GM18907 (cell line): ENCODE measurements at regions not wholly inside any gene's neighbourhood (a gene's known extent, or its start where the extent isn't known, plus 50 kb on each side); places are given as distances from the start of the nearest gene placed in this dataset.
"Not testable (repeated sequence)": the region's sequence is repeated elsewhere in the genome, so short reads cannot be mapped to it uniquely, and the experiment has no call there.

ENCODE experiments used
- ATAC-seq: cut with Tn5 transposase; IDR thresholded peaks from one replicate; pipeline ENCODE4 v1.9.1; 2021; ENCODE audit warnings: mild to moderate bottlenecking, moderate library complexity; ENCODE audit not compliant: unreplicated experiment

DNA sequence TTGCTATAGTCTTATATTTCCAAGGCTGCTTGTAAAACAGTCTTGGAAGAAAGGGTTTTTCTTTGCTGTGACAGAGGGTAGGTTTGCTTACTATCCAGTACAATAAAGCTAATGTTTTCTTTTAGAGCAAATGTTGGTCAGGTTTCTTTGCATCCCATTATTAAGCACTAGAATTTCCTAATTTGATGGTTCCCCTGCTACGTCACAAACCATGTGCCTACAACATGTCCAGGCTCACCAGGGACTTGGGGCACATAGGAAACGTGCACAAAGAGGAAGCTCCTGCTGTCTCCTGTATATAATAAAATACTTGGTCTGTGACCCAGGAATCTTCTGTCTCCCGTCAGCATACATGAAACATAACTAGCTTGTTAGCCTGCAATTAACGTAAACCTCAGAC, 486.3 kb upstream of the LRFN5 start:
- ATAC-seq: no peak

DNA sequence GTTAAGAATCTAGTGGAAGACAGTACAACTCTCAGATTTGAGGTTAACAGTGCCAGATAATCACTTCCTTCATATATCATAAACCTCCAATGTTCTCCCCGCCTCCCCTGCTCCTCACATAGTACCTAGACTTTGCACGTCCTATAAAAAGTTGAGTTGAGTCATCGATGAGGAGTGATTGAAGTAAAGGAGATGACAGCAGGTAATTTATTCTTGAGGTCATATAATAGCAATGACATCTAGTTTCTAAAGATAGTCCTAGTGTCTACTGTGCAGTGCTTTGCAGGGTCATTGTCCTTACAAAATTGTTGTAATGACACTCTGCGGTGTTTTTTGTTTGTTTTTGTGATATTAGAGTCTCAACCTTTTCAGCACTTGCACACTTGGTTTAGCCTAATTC, 510.5 kb upstream of the LRFN5 start:
- ATAC-seq: no peak

DNA sequence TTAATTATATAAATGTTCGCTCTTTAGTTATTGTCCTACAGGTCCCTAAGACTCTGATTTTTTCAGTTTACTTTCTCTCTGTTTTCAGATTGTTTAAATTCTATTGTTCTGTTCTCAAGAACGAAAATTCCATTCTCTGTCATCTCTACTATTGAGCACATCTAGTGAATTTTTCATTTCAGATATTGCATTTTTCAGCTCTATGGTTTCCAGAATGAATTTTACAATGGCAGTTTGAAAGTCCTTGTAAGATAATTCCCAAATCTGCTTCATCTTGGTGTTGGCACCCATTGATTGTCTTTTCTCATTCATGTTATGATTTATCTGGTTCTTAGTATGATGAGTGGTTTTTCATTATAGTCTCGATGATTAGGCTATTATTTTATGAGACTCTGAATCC, 519.6 kb upstream of the LRFN5 start:
- ATAC-seq: no peak

DNA sequence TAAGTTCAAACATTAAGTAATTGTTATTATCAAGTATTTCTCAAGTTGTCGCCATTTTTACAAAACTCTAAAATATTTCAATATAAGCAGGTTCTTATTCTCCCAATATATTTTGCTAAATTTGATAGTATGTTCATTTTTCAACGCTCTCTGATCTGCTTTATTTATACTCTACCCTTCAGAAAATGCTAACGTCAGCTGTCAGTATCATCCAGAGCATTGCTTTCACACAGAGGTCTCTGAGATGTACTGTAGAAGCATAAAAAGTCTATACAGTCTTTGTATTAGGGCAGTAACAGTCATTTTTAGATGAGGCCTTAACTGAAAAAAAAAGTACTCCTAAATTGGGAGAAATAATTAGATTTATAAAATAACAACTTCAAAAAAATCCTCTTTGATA, 533.1 kb upstream of the LRFN5 start:
- no peak for ATAC-seq

DNA sequence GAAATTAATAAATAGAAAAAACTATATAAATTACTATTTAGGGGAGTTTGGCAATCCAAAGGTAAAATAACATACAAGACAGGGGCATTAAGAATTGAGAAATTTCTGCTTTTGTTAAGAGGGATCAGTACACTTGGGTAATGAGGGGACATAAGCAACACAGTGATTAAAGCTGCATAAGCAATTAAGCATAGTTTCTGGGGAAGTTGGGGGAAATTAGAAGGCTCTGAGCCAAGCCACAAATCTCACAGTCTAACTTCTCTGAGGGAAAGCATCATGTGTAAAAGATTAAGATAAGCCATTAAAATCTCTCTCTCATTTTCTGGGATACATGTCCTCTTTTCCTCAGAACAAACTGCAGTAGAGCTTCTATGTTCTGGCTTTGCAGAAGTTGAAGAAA, 533.9 kb upstream of the LRFN5 start:
- ATAC-seq: no peak

DNA sequence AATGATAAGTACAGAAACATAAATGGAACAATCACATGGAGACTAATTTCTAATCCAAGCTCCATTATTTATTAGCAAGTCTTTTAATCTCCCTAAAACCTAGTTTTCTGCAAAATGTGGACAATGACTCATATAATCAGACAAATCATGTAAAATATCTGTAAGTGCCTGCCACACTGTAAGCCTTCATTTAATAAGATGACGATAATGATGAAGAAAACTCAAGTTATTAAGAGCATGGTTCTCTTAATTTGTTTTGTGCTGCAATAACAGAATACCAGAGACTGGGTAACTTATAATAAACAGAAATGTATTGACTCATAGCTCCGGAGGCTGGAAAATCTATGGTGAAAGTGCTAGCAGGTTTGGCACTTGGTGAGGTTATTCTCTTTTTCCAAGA, 535.3 kb upstream of the LRFN5 start:
- ATAC-seq: no peak

DNA sequence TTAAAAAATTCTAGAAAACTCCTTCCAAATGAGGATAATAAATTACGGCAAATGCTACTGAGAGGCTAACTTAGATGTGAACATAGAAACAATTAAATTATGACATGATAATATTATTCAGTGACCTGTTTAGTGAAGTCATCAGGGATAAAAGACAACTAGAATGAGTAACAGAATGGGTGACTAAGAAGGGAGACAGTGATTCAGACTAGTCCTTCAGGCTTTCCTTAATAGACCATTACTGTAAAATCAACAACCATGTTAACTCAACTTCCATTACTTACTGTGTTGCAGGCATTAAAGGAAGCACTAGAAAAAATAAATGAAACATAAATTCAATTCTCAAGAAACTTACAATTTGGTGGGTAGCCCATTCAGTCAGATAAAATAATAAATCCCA, 543.9 kb upstream of the LRFN5 start:
- no peak for ATAC-seq

DNA sequence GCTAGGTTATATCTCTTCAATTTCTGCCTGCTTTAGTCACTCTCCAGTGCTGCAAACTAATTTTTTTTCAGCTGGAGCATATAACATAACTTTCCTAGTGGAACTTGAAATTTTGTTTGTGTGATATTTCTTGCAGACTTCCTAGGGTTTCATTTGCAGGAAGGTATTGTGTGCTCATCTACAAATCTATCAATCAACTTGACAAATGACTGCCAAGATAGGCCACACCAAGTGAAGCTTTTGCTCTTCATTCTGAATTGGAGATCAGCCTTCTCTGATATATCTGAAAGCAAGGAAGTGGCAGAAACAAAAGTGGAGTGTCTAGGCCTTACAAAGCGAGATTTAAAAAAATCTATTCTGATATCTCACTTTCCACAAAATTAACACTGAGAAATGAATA, 551.1 kb upstream of the LRFN5 start:
- no peak for ATAC-seq

DNA sequence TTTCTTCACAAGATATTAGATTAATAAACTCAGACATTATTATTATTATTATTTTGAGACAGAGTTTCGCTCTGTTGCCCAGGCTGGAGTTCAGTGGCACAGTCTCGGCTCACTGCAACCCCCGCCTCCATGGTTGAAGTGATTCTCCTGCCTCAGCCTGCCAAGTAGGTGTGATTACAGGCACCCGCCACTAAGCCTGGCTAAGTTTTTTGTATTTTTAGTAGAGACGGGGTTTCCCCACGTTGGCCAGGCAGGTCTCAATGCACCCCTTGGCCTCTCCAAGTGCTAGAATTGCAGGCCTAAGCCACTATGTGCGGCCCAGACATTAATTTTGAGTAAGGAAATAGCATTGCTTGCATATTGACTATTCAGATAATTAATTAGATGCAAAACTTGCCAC, 554.9 kb upstream of the LRFN5 start:
- no peak for ATAC-seq

DNA sequence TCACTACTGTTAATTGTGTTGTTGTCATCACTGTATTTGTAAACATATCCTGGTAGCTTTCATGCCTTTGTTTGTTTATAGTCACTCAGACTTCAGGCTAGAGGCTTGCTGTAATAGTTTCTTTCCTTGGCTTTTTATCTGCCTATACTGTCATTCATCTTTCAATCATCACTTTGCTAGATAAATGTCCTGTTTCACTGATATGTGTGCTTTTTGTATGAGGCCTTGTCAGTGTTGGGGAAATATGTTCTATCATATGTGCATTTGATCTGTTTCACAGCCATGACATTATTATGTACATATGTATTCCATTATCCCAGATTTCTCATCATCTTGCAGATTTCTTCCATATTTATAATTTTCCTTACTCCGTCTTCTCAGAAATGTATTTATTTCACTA, 558.9 kb upstream of the LRFN5 start:
- no peak for ATAC-seq

DNA sequence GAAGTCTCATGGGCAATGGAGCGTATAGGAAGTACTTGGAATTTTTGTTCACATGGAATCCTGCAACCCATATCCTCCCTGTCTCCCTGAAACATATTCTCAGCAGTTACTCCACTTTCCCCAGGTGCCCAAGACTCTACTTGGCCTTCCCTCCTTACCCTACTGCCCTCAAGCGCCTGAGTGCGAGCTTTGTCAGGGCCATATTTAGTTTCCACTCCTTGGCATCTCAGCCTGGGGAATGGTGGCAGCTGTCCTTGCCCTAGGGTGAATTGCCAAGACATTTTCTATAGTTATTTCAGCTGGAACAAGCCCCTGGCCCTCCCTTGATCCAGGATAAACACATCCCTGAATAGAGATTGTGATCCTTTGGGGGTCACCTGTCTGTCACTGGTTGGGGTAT, 569.3 kb upstream of the LRFN5 start:
- no peak for ATAC-seq

DNA sequence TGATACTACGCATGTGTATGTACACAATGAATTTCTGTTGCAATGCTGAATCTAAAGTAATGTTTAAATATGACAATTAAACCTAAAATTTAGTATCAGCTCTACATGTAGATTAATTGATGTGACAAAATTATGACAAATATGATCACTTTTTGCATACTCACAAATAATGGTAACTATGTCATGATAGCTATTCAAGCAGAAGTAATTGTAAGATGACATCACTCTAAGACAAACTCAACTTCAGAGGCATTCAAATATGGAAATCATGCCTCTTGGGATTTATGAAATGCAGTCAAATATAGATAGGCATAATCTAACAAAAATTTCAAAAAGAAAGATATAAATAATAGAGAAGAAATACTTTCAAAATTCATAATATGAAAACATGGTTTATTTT, 571.7 kb upstream of the LRFN5 start:
- no peak for ATAC-seq

DNA sequence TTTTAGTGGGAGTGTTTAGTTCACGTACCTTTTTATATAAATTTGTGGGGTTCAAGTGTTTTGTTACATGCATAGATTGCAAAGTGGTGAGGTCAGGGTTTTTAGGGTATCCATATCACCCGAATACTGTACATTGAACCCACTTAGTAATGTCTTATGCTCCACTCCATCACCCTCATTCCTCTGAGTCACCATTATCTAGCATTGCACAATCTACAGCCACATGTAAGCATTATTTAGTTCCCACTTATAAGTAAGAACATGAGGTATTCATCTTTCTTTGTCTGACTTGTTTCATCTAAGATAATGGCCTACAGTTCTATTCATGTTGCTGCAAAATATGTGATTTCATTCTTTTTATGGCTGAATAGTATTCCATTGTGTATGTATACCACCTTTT, 583.7 kb upstream of the LRFN5 start:
- no peak for ATAC-seq

DNA sequence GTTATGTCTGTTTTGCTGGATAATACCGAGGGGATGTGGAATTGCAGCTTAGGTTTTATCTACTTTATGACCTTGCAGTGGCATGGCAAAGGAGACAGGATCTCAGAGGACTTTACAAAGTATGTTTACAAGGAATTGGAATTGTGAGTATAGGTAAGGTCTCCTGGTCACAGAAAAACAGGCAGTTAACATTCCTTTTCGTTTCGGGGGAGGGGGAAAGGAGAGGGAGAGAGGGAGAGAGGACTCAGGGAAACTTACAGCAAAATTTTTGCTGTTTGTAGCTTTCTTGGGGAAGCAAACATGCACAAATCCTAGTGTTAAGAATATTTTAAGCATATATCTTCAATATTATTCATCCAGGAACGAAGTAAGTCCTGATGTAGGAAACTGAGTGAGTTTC, 590.5 kb upstream of the LRFN5 start:
- no peak for ATAC-seq

DNA sequence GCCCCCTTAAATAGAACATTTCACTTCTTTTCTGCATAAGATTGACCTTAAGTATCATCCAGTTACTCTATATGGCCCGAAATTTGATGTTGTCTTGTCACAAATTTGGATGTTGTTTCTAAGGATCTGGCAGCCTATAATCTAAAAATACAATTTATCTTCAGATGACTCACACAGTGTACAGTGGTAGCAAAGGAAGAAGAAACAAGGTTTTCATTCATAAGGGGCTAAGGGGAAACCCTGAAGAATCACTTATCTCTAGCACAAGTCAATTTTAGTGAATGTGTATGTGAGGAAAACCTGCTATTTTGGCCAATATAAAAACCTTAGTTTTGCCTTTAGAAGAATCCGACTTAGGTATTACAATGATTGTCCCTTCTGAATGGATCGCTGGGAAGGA, 606.3 kb upstream of the LRFN5 start:
- ATAC-seq: no peak

DNA sequence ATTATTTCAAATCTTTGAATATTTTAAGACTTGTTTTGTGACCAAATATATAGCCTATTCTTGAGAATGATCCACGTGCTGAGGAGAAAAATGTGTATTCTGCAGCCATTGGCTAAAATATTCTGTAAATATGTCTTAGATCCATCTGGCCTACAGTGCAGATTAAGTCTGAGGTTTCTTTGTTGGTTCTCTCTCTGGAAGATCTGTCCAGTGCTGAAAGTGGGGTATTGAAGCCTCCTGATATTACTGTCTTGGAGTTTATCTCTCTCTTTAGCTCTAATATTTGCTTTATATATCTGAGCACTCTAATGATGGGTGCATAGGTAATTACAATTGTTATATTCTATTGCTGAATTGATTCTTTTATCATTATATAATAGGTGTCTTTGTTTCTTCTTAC, 617.4 kb upstream of the LRFN5 start:
- ATAC-seq: no peak

DNA sequence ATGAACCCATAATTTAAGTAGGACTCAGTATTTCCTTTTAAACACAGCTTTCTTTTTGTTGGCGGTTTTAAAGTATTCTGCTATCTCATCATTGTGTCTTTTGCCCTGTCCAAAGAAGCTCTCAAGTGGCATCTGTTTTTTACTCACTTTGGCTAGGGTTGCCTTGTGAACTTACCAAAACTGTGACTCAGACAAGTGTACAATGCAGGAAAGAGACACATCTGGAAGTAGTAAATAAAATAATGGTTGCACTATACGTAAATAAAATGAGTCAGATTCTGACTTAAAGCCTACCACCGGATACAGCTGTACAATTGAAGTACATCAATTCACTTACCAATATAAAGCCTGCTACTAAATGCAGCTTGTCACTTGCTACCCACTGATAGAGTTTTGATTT, 619.2 kb upstream of the LRFN5 start:
- no peak for ATAC-seq

DNA sequence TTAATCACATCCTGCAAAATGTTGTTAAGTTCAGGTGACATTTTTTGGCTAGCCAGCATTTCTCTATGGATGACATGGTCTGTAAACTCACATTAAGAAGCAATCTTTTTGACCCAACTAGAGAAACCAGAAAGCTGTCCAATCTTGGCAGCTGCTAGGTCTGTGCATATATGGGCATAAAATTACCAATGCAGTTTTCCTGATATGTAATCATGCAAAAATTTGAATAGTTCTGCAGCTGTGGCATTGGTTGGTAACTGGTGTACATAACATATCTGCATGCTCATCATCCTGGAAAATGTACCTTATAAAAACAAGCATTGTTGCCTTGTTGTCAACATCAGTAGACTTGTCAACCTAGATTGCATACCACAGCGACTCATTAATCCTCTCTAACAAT, 620.0 kb upstream of the LRFN5 start:
- no peak for ATAC-seq

DNA sequence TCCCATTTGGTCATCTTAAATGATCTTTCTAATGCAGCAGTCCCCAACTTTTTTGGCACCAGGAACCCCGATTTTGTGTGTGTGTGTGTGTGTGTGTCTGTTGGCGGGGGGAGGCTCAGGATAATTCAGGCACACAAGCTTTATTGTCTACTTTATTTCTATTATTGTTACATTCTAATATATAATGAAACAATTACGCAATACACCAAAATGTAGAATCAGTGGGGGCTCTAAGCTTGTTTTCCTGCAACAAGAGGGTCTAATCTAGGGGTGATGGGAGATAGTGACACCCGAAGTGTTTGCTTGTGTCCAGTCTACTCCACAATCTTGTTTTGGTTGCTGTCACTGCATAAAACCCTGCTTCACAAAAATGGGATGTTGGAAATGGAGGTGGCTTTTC, 621.1 kb upstream of the LRFN5 start:
- no peak for ATAC-seq

DNA sequence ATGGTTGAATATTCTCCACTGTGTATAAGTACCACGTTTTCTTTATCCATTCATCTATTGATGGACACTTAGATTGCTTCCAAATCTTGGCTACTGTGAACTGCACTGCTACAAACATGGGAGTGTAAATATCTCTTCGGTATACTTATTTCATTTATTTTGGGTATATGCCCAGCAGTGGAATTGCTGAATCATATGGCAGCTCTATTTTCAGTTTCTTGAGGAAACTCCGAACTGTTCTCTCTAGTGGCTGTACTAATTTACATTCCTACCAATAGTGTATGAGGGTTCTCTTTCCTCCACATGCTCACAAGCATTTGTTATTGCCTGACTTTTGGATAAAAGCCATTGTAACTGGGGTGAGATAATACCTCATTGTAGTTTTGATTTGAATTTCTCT, 623.1 kb upstream of the LRFN5 start:
- ATAC-seq: no peak

DNA sequence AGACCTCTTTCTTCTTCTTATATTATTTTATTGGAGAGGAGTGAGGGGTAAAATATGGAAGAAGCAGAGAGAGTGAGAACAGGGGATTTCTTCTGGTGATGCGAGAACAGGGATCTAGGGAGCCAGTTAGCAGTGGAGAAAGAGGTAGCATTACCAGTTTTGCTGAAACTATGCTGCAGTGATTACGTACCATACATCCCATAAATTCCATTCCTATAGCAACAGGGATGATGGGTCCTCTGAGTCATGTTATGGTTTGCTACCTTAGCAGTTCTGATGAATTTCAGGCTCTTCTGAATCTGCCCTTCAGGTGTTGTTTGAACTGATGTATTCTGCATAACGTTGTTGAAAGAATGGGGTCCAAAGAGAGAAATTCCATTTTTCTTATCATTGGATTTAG, 625.4 kb upstream of the LRFN5 start:
- ATAC-seq: no peak

DNA sequence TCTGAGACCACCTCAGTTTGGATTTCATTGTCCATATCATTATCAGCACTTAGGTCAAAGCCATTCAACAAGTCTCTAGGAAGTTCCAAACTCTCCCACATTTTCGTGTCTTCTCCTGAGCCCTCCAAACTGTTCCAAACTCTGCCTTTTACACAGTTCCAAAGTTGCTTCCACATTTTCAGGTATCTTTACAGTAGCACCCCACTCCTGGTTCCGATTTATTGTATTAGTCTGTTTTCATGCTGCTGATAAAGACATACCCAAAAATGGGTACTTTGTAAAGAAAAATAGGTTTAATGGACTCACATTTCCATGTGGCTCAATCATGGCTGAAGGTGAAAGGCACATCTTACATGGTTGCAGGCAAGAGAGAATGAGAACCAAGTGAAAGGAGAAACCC, 646.4 kb upstream of the LRFN5 start:
- not testable (repeated sequence) for ATAC-seq

DNA sequence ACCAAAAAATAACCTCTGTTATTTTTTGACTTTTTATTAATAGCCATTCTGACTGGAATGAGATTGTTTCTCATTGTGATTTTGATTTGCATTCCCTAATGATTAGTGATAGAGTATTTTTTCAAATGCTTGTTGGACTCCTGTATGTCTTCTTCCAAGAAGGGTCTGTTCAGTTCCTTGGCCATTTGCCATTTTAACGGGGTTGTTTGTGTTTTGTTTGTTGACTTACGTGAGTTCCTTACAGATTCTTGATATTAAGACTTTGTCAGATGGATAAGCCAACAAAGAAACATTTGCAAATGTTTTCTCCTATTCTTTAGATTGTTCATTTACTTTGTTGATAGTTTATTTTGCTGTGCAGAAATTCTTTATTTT, 651.6 kb upstream of the LRFN5 start:
- ATAC-seq: no peak

DNA sequence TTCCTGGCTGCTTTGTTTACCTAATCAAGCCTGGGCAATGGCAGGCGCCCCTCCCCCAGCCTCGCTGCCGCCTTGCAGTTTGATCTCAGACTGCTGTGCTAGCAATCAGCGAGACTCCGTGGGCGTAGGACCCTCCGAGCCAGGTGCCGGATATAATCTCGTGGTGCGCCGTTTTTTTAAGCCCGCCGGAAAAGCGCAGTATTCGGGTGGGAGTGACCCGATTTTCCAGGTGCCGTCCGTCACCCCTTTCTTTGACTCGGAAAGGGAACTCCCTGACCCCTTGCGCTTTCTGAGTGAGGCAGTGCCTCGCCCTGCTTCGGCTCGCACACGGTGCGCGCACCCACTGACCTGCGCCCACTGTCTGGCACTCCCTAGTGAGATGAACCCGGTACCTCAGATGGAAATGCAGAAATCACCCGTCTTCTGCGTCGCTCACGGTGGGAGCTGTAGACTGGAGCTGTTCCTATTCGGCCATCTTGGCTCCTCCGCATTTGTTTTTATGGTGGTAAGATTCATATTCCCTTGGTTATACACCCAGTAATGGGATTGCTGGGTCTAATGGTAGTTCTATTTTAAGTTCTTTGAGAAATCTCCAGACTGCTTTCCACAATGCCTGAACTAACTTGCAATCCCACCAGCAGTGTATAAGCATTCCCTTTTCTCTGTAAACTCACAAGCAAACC, 652.1 kb upstream of the LRFN5 start:
- not testable (repeated sequence) for ATAC-seq
